Stimulated activated CD4-positive, alpha-beta T cell treated with anti-CD3 and anti-CD28 coated beads, Interleukin-2, amount 100 ng/mL, for 24 hours (primary cell): ENCODE measurements at regions not wholly inside any gene's neighbourhood (a gene's known extent, or its start where the extent isn't known, plus 50 kb on each side); places are given as distances from the start of the nearest gene placed in this dataset.

Source experiments
- DNase-seq, 2 donors: peaks; one replicate each; pipeline ENCODE4 v3.0.0-alpha.2; 2020

GRCh38 chr13:106381091-106381490 lies 154.4 kb downstream of the EFNB2 start:
- no peak for DNase-seq

GRCh38 chr13:106377931-106378662 lies 157.4 kb downstream of the EFNB2 start:
- no peak for DNase-seq

GRCh38 chr13:106377341-106377740 lies 158.1 kb downstream of the EFNB2 start:
- DNase-seq = no peak

GRCh38 chr13:106376401-106377112 lies 158.9 kb downstream of the EFNB2 start:
- DNase-seq = no peak

- DNase-seq = no peak
Observed at GRCh38 chr13:106375085-106375484, 160.4 kb downstream of the EFNB2 start.

GRCh38 chr13:106374631-106375030 lies 160.8 kb downstream of the EFNB2 start:
- DNase-seq = no peak

- no peak for DNase-seq
Observed at GRCh38 chr13:106373989-106374572, 161.4 kb downstream of the EFNB2 start.

- no peak for DNase-seq
Observed at GRCh38 chr13:106373304-106373988, 162.0 kb downstream of the EFNB2 start.

- no peak for DNase-seq
Observed at GRCh38 chr13:106372199-106373155, 163.0 kb downstream of the EFNB2 start.

GRCh38 chr13:106371024-106371423 lies 164.4 kb downstream of the EFNB2 start:
- no peak for DNase-seq

- no peak for DNase-seq
Observed at GRCh38 chr13:106369858-106370257, 165.6 kb downstream of the EFNB2 start.

- no peak for DNase-seq
Observed at GRCh38 chr13:106369091-106369490, 166.4 kb downstream of the EFNB2 start.

- no peak for DNase-seq
Observed at GRCh38 chr13:106367361-106367971, 168.0 kb downstream of the EFNB2 start.

GRCh38 chr13:106362707-106363106 lies 172.8 kb downstream of the EFNB2 start:
- DNase-seq = no peak

GRCh38 chr13:106361621-106362020 lies 173.8 kb downstream of the EFNB2 start:
- DNase-seq = no peak

- no peak for DNase-seq
Observed at GRCh38 chr13:106357198-106357597, 178.3 kb downstream of the EFNB2 start.

GRCh38 chr13:106355866-106356265 lies 179.6 kb downstream of the EFNB2 start:
- DNase-seq = no peak

GRCh38 chr13:106354961-106355360 lies 180.5 kb downstream of the EFNB2 start:
- no peak for DNase-seq

GRCh38 chr13:106352850-106353249 lies 182.6 kb downstream of the EFNB2 start:
- no peak for DNase-seq

GRCh38 chr13:106351251-106351650 lies 184.2 kb downstream of the EFNB2 start:
- no peak for DNase-seq

GRCh38 chr13:106350208-106350607 lies 185.3 kb downstream of the EFNB2 start:
- DNase-seq = no peak
